ENCODE measurements at regions not wholly inside any gene's neighbourhood (a gene's known extent, or its start where the extent isn't known, plus 50 kb on each side); places are given as distances from the start of the nearest gene placed in this dataset.
"Not testable (repeated sequence)": the region's sequence is repeated elsewhere in the genome, so short reads cannot be mapped to it uniquely, and the experiment has no call there.

GRCh38 chrX:13380211-13380610, 60.4 kb upstream of the ATXN3L start:
- H3K9me3 ChIP-seq (ENCODE audit: control insufficient read depth in 2 of 2, insufficient read depth in 1 of 2, low read depth in 1 of 2, low read length in 1 of 2): no peaks in the 10 kb centered on the region
- no peaks in the 10 kb centered on the region for H3K27me3 ChIP-seq (ENCODE audit: control insufficient read depth in 1 of 2, insufficient read depth in 2 of 2, low read length in 2 of 2)
- no peak overlapping the region for H3K27ac ChIP-seq (ENCODE audit: low read depth in 2 of 2, low read length in 1 of 2)
- H3K4me3 ChIP-seq (ENCODE audit: low read depth in 1 of 2, low read length in 2 of 2): no peak overlapping the region
- H3K36me3 ChIP-seq (ENCODE audit: control insufficient read depth in 2 of 2, insufficient read depth in 2 of 2, low read length in 1 of 2): no peaks in the 10 kb centered on the region
- WGBS, 2 donors: 35 to 45% methylated on average over 2 of the region's 2 CpGs
- H3K4me1 ChIP-seq (ENCODE audit: control insufficient read depth in 2 of 2, insufficient read depth in 2 of 2, low read length in 1 of 2): no peaks in the 10 kb centered on the region

GRCh38 chrX:13378562-13379518, 59.0 kb upstream of the ATXN3L start:
- 92 to 93% methylated on average over 56 to 60 of the region's 60 CpGs for WGBS, 2 donors
- not testable (repeated sequence) for H3K27ac ChIP-seq (ENCODE audit: low read depth in 2 of 2, low read length in 1 of 2); H3K27me3 ChIP-seq (ENCODE audit: control insufficient read depth in 1 of 2, insufficient read depth in 2 of 2, low read length in 2 of 2); H3K9me3 ChIP-seq (ENCODE audit: control insufficient read depth in 2 of 2, insufficient read depth in 1 of 2, low read depth in 1 of 2, low read length in 1 of 2); H3K4me3 ChIP-seq (ENCODE audit: low read depth in 1 of 2, low read length in 2 of 2); H3K36me3 ChIP-seq (ENCODE audit: control insufficient read depth in 2 of 2, insufficient read depth in 2 of 2, low read length in 1 of 2); H3K4me1 ChIP-seq (ENCODE audit: control insufficient read depth in 2 of 2, insufficient read depth in 2 of 2, low read length in 1 of 2)

- H3K27ac ChIP-seq (ENCODE audit: low read depth in 2 of 2, low read length in 1 of 2): peak overlapping the region in 1 of 2 donors; percentile 68
- no peaks in the 10 kb centered on the region for H3K4me1 ChIP-seq (ENCODE audit: control insufficient read depth in 2 of 2, insufficient read depth in 2 of 2, low read length in 1 of 2)
- no peaks in the 10 kb centered on the region for H3K36me3 ChIP-seq (ENCODE audit: control insufficient read depth in 2 of 2, insufficient read depth in 2 of 2, low read length in 1 of 2)
- H3K4me3 ChIP-seq (ENCODE audit: low read depth in 1 of 2, low read length in 2 of 2): no peak overlapping the region
- H3K27me3 ChIP-seq (ENCODE audit: control insufficient read depth in 1 of 2, insufficient read depth in 2 of 2, low read length in 2 of 2): no peaks in the 10 kb centered on the region
- no peaks in the 10 kb centered on the region for H3K9me3 ChIP-seq (ENCODE audit: control insufficient read depth in 2 of 2, insufficient read depth in 1 of 2, low read depth in 1 of 2, low read length in 1 of 2)
- WGBS, 2 donors: 48 to 64% methylated on average over 7 of the region's 7 CpGs
Measured at GRCh38 chrX:13377550-13377934, 57.7 kb upstream of the ATXN3L start.

GRCh38 chrX:13376857-13377549, 57.1 kb upstream of the ATXN3L start:
- Histone ChIP-seq H3K27ac (ENCODE audit: low read depth in 2 of 2, low read length in 1 of 2) (peak overlapping the region; percentile 47 to 68), H3K4me3 (ENCODE audit: low read depth in 1 of 2, low read length in 2 of 2) (no peak overlapping the region), H3K4me1 (ENCODE audit: control insufficient read depth in 2 of 2, insufficient read depth in 2 of 2, low read length in 1 of 2) (no peaks in the 10 kb centered on the region), H3K36me3 (ENCODE audit: control insufficient read depth in 2 of 2, insufficient read depth in 2 of 2, low read length in 1 of 2) (no peaks in the 10 kb centered on the region), H3K9me3 (ENCODE audit: control insufficient read depth in 2 of 2, insufficient read depth in 1 of 2, low read depth in 1 of 2, low read length in 1 of 2) (no peaks in the 10 kb centered on the region), H3K27me3 (ENCODE audit: control insufficient read depth in 1 of 2, insufficient read depth in 2 of 2, low read length in 2 of 2) (no peaks in the 10 kb centered on the region)
- WGBS, 2 donors: 19 to 48% methylated on average over 9 of the region's 9 CpGs

DNA sequence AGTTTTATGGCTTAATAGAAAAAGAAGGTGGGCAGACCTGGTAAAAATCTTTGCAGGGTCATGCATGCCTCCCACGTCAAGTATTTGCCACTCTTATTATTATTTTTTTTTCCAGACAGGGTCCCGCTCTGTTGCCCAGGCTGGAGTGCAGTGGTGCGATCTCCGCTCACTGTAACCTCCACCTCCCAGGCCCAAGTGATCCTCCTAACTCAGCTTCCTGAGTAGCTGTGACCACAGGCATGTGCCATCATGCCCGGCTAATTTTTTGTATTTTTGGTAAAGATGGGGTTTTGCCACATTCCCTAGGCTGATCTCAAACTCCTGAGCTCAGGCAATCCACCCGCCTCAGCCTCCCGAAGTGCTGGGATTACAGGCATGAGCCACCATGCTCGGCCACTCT, 55.7 kb upstream of the ATXN3L start:
- not testable (repeated sequence) for H3K4me1 ChIP-seq (ENCODE audit: control insufficient read depth in 2 of 2, insufficient read depth in 2 of 2, low read length in 1 of 2); H3K27ac ChIP-seq (ENCODE audit: low read depth in 2 of 2, low read length in 1 of 2); H3K4me3 ChIP-seq (ENCODE audit: low read depth in 1 of 2, low read length in 2 of 2); H3K27me3 ChIP-seq (ENCODE audit: control insufficient read depth in 1 of 2, insufficient read depth in 2 of 2, low read length in 2 of 2); H3K9me3 ChIP-seq (ENCODE audit: control insufficient read depth in 2 of 2, insufficient read depth in 1 of 2, low read depth in 1 of 2, low read length in 1 of 2); H3K36me3 ChIP-seq (ENCODE audit: control insufficient read depth in 2 of 2, insufficient read depth in 2 of 2, low read length in 1 of 2)
- WGBS, 2 donors: 83 to 94% methylated on average over 8 of the region's 8 CpGs

DNA sequence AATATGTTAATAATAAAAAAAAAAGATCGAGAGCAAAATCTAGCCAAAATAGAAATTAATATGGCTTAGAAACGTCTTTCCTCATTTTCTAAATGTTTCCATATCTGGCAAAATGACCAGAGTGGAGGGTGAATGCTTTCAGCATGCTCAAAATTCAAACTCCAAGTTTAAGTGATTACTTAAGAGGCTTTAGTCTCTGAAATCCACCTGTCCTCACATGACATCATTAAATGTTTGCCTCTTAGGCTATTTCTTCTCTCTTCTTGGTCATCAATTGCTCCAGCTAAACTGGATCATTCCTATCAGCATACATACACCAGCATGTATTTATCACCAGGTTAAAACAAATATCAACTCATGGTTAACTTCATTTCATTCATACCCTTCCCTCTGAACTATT, 54.5 kb upstream of the ATXN3L start:
- Histone ChIP-seq H3K27me3 (ENCODE audit: control insufficient read depth in 1 of 2, insufficient read depth in 2 of 2, low read length in 2 of 2) (no peaks in the 10 kb centered on the region), H3K4me3 (ENCODE audit: low read depth in 1 of 2, low read length in 2 of 2) (no peak overlapping the region), H3K36me3 (ENCODE audit: control insufficient read depth in 2 of 2, insufficient read depth in 2 of 2, low read length in 1 of 2) (no peaks in the 10 kb centered on the region), H3K4me1 (ENCODE audit: control insufficient read depth in 2 of 2, insufficient read depth in 2 of 2, low read length in 1 of 2) (no peaks in the 10 kb centered on the region), H3K9me3 (ENCODE audit: control insufficient read depth in 2 of 2, insufficient read depth in 1 of 2, low read depth in 1 of 2, low read length in 1 of 2) (no peaks in the 10 kb centered on the region), H3K27ac (ENCODE audit: low read depth in 2 of 2, low read length in 1 of 2) (no peak overlapping the region)
- WGBS, 2 donors: 58 to 66% methylated on average over 2 of the region's 2 CpGs

DNA sequence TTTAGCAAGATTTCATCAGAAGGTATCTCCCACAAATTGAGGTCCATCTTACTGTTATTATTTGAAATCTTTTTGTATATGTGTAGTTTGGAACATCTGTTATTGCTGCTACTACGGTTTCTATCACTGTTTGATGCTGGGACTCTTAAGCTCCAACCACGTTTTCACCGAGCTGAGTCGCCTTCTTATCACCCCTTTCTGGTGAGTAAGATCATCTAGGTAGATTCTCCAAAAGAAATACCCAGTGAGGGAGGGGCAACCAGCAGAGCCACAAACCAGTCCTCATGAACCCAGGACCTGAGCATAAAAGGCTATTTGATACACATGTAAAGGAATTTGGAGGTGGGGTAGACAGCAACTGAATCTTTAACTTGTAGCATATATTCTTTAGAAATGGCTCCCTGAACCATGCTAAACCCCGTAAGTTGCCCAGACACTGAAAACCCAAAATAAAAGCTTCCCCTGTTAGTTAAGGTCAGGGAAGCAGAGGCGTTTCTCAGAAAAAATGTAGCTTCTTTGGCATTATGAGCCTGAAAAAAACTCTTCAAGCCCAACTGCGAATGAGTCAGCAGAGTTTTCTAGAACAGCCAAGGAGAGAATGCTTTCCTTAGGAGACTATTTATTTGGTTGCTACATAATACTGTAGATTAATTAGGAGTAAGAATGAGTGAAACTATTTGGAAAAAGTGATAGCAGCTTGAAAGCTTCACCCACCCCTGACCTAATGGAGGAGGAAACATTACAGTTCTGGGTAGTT, 53.8 kb upstream of the ATXN3L start:
- Histone ChIP-seq H3K9me3 (ENCODE audit: control insufficient read depth in 2 of 2, insufficient read depth in 1 of 2, low read depth in 1 of 2, low read length in 1 of 2) (no peaks in the 10 kb centered on the region), H3K27ac (ENCODE audit: low read depth in 2 of 2, low read length in 1 of 2) (peak overlapping the region; percentile 42 to 52), H3K27me3 (ENCODE audit: control insufficient read depth in 1 of 2, insufficient read depth in 2 of 2, low read length in 2 of 2) (no peaks in the 10 kb centered on the region), H3K4me3 (ENCODE audit: low read depth in 1 of 2, low read length in 2 of 2) (no peak overlapping the region), H3K36me3 (ENCODE audit: control insufficient read depth in 2 of 2, insufficient read depth in 2 of 2, low read length in 1 of 2) (no peaks in the 10 kb centered on the region), H3K4me1 (ENCODE audit: control insufficient read depth in 2 of 2, insufficient read depth in 2 of 2, low read length in 1 of 2) (no peaks in the 10 kb centered on the region)
- 46 to 66% methylated on average over 7 of the region's 7 CpGs for WGBS, 2 donors

- H3K27ac ChIP-seq (ENCODE audit: low read depth in 2 of 2, low read length in 1 of 2): no peak overlapping the region
- no peak overlapping the region for H3K4me3 ChIP-seq (ENCODE audit: low read depth in 1 of 2, low read length in 2 of 2)
- H3K36me3 ChIP-seq (ENCODE audit: control insufficient read depth in 2 of 2, insufficient read depth in 2 of 2, low read length in 1 of 2): no peaks in the 10 kb centered on the region
- H3K27me3 ChIP-seq (ENCODE audit: control insufficient read depth in 1 of 2, insufficient read depth in 2 of 2, low read length in 2 of 2): no peaks in the 10 kb centered on the region
- no peaks in the 10 kb centered on the region for H3K4me1 ChIP-seq (ENCODE audit: control insufficient read depth in 2 of 2, insufficient read depth in 2 of 2, low read length in 1 of 2)
- WGBS, 2 donors: 55 to 79% methylated on average over 1 of the region's 1 CpG
- no peaks in the 10 kb centered on the region for H3K9me3 ChIP-seq (ENCODE audit: control insufficient read depth in 2 of 2, insufficient read depth in 1 of 2, low read depth in 1 of 2, low read length in 1 of 2)
Measured at GRCh38 chrX:13373027-13373426, 53.2 kb upstream of the ATXN3L start.

GRCh38 chrX:13372203-13372980, 52.5 kb upstream of the ATXN3L start:
- no peaks in the 10 kb centered on the region for H3K36me3 ChIP-seq (ENCODE audit: control insufficient read depth in 2 of 2, insufficient read depth in 2 of 2, low read length in 1 of 2)
- H3K4me1 ChIP-seq (ENCODE audit: control insufficient read depth in 2 of 2, insufficient read depth in 2 of 2, low read length in 1 of 2): no peaks in the 10 kb centered on the region
- WGBS, 2 donors: 73 to 86% methylated on average over 2 of the region's 2 CpGs
- no peaks in the 10 kb centered on the region for H3K27me3 ChIP-seq (ENCODE audit: control insufficient read depth in 1 of 2, insufficient read depth in 2 of 2, low read length in 2 of 2)
- no peak overlapping the region for H3K4me3 ChIP-seq (ENCODE audit: low read depth in 1 of 2, low read length in 2 of 2)
- H3K9me3 ChIP-seq (ENCODE audit: control insufficient read depth in 2 of 2, insufficient read depth in 1 of 2, low read depth in 1 of 2, low read length in 1 of 2): no peaks in the 10 kb centered on the region
- no peak overlapping the region for H3K27ac ChIP-seq (ENCODE audit: low read depth in 2 of 2, low read length in 1 of 2)

Measured in esophagus (tissue), 2 donors.